ENCODE measurements at regions not wholly inside any gene's neighbourhood (a gene's known extent, or its start where the extent isn't known, plus 50 kb on each side); places are given as distances from the start of the nearest gene placed in this dataset.
"Not testable (repeated sequence)": the region's sequence is repeated elsewhere in the genome, so short reads cannot be mapped to it uniquely, and the experiment has no call there.

DNA sequence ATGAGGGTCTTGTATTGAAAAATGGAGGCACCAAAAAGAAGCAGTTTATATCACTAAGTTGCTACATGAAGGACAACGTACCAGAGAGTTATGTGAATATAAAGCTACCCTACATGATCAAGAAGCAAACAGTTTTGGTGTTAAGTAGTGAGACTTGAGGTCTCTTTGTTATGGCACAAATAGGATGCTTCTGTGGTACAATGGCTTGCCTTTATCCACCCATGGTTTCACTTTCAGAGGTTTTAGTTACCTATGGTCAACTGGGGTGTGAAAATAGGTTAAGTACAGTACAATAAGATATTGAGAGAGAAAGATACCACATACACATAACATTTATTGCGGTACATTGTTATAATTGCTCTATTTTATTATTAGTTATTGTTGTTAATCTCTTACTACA, 229.2 kb upstream of the SLIT2 start:
- H3K9ac ChIP-seq (ENCODE audit: low read depth, low read length) = no peak overlapping the region
- no peaks in the 10 kb centered on the region for H3K27me3 ChIP-seq (ENCODE audit: insufficient read depth, low read length)
- no peaks in the 10 kb centered on the region for H3K4me1 ChIP-seq (ENCODE audit: insufficient read depth, low read length)
- 0 out of 2 replicates have a peak, but pooled peaks cover 6% of the 10 kb centered on the region for H3K9me3 ChIP-seq (ENCODE audit: insufficient read depth, low read depth, low read length)
- H3K4me3 ChIP-seq (ENCODE audit: low read length) = no peak overlapping the region
- no peak overlapping the region for H3K27ac ChIP-seq (ENCODE audit: low read depth, low read length)
- WGBS = 100% methylated on average over 1 of the region's 2 CpGs
- no peaks in the 10 kb centered on the region for H3K36me3 ChIP-seq (ENCODE audit: insufficient read depth, low read length)

DNA sequence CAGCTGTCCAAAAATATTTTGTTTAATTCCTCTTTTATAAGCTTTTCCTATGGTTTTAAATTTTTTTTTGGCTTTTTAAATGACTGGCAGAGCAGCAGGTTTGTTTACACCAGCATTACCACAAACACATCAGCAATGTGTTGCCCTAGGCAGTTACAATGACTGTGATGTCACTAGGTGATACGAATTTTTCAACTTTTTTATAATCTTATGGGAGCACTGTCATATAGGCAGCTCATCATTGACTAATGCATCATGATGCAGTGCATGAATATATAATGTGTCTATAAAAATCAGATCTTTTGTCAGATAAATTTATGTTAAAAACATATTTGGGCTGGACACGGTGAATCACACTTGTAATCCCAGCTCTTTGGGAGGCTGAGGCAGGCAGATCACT, 231.6 kb upstream of the SLIT2 start:
- Histone ChIP-seq H3K27me3 (ENCODE audit: insufficient read depth, low read length) (no peaks in the 10 kb centered on the region), H3K36me3 (ENCODE audit: insufficient read depth, low read length) (no peaks in the 10 kb centered on the region), H3K9me3 (ENCODE audit: insufficient read depth, low read depth, low read length) (0 out of 2 replicates have a peak, but pooled peaks cover 6% of the 10 kb centered on the region), H3K4me1 (ENCODE audit: insufficient read depth, low read length) (no peaks in the 10 kb centered on the region), H3K4me3 (ENCODE audit: low read length) (no peak overlapping the region), H3K9ac (ENCODE audit: low read depth, low read length) (no peak overlapping the region), H3K27ac (ENCODE audit: low read depth, low read length) (no peak overlapping the region)
- WGBS = 96% methylated on average over 2 of the region's 2 CpGs

DNA sequence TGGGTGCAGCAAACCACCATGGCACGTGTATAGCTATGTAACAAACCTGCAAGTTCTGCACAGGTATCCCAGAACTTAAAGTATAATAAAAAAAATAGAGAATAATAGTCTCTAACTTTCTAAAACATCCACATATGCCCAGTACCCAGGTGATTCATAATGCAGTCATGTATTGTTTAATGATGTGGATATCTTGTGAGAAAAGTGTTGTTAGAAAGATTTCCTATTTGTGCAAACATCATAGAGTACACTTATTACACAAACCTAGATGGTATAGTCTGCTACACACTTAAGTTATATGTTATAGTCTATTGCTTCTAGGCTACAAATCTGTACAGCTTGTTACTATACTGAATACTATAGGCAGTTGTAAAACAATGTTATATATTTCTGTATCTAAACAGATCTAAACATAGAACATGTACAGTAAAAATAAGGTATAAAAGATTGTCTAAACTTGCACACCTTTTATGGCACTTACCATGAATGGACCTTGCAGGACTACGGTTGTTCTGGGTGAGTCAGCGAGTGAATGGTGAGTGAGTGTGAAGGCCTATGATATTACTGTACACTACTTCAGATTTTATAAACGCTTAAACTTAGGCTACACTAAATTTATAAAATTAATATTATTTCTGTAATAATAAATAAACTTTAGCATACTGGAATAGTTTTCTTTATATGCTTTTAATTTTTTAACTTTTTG, 232.2 kb upstream of the SLIT2 start:
- Histone ChIP-seq H3K27ac (ENCODE audit: low read depth, low read length) (no peak overlapping the region), H3K9me3 (ENCODE audit: insufficient read depth, low read depth, low read length) (0 out of 2 replicates have a peak, but pooled peaks cover 6% of the 10 kb centered on the region), H3K36me3 (ENCODE audit: insufficient read depth, low read length) (no peaks in the 10 kb centered on the region), H3K9ac (ENCODE audit: low read depth, low read length) (no peak overlapping the region), H3K4me1 (ENCODE audit: insufficient read depth, low read length) (no peaks in the 10 kb centered on the region), H3K27me3 (ENCODE audit: insufficient read depth, low read length) (no peaks in the 10 kb centered on the region), H3K4me3 (ENCODE audit: low read length) (no peak overlapping the region)
- 100% methylated on average over 1 of the region's 4 CpGs for WGBS

DNA sequence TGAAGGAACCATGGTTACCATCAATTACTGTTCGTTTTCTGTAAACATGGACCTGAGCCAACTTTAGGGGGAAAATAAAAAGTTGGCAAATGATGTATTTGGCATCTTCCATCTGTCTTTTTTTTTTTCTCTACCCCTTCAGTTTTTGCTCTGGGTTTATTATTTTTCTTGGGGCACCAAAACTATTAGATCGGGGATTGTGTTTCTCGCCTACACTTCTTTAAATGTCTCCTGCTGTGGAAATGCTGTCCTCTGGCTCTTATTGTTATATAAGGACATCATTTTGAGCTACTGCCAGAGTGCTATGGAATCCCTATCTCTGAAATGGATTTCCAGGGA, 234.0 kb upstream of the SLIT2 start:
- H3K4me1 ChIP-seq (ENCODE audit: insufficient read depth, low read length) = no peaks in the 10 kb centered on the region
- H3K4me3 ChIP-seq (ENCODE audit: low read length) = no peak overlapping the region
- 100% methylated on average over 3 of the region's 3 CpGs for WGBS
- H3K27ac ChIP-seq (ENCODE audit: low read depth, low read length) = no peak overlapping the region
- no peaks in the 10 kb centered on the region for H3K36me3 ChIP-seq (ENCODE audit: insufficient read depth, low read length)
- H3K9ac ChIP-seq (ENCODE audit: low read depth, low read length) = no peak overlapping the region
- H3K27me3 ChIP-seq (ENCODE audit: insufficient read depth, low read length) = no peaks in the 10 kb centered on the region
- H3K9me3 ChIP-seq (ENCODE audit: insufficient read depth, low read depth, low read length) = no peaks in the 10 kb centered on the region

DNA sequence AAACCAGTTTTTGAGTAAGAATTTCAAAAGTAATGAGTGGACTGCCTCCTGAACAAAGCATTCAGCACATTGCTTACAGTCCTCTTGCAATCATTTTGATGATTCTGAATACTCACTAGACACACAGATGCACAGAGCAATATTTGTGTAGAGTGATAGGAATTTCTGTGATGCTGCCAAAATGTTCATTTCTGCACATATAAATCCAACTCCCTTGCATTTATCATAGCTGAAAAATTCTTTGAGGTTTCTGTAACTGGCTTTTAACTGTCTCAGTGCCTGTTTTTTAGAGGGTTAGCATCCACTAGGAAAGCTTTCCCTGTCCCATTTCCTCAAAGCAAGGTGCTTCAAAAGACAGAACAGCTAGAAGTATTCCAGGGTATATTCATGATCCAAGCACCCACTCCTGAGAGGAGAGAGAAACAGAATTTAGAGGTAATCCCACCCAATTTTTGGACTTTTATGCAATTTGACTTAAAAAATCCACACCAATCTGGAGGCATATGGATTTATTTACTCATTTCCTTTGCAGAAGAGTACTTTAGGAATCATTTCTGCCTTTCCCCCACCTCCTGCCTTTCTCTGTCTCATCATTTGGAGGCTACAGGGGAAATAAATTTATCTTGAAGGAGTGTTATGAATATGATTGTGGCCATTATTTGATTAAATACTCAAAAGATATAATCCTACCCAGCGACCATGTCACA, 234.5 kb upstream of the SLIT2 start:
- H3K4me1 ChIP-seq (ENCODE audit: insufficient read depth, low read length) = no peaks in the 10 kb centered on the region
- no peaks in the 10 kb centered on the region for H3K36me3 ChIP-seq (ENCODE audit: insufficient read depth, low read length)
- WGBS = 88% methylated on average over 1 of the region's 1 CpG
- H3K4me3 ChIP-seq (ENCODE audit: low read length) = no peak overlapping the region
- H3K27me3 ChIP-seq (ENCODE audit: insufficient read depth, low read length) = no peaks in the 10 kb centered on the region
- no peak overlapping the region for H3K9ac ChIP-seq (ENCODE audit: low read depth, low read length)
- no peaks in the 10 kb centered on the region for H3K9me3 ChIP-seq (ENCODE audit: insufficient read depth, low read depth, low read length)
- no peak overlapping the region for H3K27ac ChIP-seq (ENCODE audit: low read depth, low read length)

DNA sequence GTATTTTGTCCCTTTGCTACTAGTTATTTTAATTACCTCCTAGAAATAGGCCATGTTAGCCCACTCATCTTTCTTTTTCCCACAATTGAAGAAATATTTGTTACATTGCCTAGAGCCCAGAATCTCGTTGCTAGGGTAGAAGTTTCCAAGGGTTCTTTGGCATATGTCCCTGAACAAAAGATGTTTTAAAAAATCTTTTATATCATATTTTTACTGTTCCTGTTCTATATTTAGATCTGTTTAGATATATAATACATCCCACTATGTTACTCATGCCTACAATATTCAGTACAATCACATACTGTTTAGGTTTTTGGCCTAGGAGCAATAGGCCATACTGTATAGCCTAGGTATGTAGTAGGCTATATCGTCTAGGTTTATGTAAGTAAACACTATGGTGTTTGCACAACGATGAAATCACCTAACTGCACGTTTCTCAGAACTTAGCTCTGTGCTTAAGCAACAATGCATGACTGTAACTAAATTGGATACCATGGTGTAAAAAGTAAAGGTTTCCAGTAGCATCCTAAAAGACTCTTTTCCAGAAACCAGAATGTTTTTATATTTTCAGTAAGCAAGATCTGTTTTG, 236.0 kb upstream of the SLIT2 start:
- Histone ChIP-seq H3K9ac (ENCODE audit: low read depth, low read length) (no peak overlapping the region), H3K4me3 (ENCODE audit: low read length) (no peak overlapping the region), H3K4me1 (ENCODE audit: insufficient read depth, low read length) (no peaks in the 10 kb centered on the region), H3K27me3 (ENCODE audit: insufficient read depth, low read length) (no peaks in the 10 kb centered on the region), H3K9me3 (ENCODE audit: insufficient read depth, low read depth, low read length) (no peaks in the 10 kb centered on the region), H3K27ac (ENCODE audit: low read depth, low read length) (no peak overlapping the region), H3K36me3 (ENCODE audit: insufficient read depth, low read length) (no peaks in the 10 kb centered on the region)
- 99% methylated on average over 3 of the region's 4 CpGs for WGBS

DNA sequence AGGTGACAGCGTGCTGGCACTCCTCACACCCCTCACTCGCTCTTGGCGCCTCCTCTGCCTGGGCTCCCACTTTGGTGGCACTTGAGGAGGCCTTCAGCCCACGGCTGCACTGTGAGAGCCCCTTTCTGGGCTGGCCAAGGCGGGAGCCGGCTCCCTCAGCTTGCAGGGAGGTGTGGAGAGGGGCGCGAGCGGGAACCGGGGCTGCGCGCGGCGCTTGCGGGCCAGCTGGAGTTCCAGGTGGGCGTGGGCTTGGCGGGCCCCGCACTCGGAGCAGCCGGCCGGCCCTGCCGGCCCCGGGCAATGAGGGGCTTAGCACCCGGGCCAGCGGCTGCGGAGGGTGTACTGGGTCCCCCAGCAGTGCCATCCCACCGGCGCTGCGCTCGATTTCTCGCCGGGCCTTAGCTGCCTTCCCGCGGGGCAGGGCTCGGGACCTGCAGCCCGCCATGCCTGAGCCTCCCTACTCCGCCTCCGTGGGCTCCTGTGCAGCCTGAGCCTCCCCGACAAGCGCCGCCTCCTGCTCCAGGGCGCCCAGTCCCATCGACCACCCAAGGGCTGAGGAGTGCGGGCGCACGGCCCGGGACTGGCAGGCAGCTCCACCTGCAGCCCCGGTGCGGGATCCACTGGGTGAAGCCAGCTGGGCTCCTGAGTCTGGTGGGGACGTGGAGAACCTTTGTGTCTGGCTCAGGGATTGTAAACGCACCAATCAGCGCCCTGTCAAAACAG, 247.7 kb upstream of the SLIT2 start:
- H3K27ac ChIP-seq (ENCODE audit: low read depth, low read length); H3K4me1 ChIP-seq (ENCODE audit: insufficient read depth, low read length); H3K27me3 ChIP-seq (ENCODE audit: insufficient read depth, low read length); H3K9me3 ChIP-seq (ENCODE audit: insufficient read depth, low read depth, low read length); H3K9ac ChIP-seq (ENCODE audit: low read depth, low read length); H3K36me3 ChIP-seq (ENCODE audit: insufficient read depth, low read length); H3K4me3 ChIP-seq (ENCODE audit: low read length): not testable (repeated sequence)
- 98% methylated on average over 52 of the region's 52 CpGs for WGBS

DNA sequence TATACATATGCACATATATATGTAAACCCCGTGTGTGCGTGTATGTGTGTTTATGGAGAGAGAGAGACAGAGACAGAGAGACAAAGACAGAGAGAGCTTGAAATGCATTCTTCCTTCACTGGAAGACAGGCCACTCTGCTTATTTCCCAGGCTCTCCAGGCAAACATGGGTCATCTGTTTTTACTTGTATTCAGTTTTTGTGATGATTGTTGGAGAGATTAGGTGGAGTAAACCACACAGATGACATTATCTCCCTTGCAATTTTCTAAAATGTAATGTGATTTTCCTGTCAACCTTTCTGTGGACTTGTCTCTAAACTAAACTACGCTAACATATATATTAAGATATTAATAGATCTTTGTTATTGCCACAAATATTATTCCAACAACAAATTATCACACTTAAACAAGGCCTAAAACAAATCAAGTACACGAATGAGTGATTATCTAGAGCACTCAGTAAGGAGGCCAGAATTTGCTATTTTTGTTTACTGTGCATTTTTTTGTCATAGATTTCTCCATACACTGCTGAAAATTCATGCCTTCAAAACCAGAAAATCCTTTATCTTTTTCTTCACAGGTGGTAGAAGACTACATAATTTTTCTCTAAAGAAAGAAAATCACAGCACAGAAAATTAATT, 251.8 kb upstream of the SLIT2 start:
- H3K4me3 ChIP-seq (ENCODE audit: low read length) = no peak overlapping the region
- H3K4me1 ChIP-seq (ENCODE audit: insufficient read depth, low read length) = no peaks in the 10 kb centered on the region
- no peak overlapping the region for H3K9ac ChIP-seq (ENCODE audit: low read depth, low read length)
- WGBS = 86% methylated on average over 3 of the region's 4 CpGs
- H3K27ac ChIP-seq (ENCODE audit: low read depth, low read length) = no peak overlapping the region
- H3K36me3 ChIP-seq (ENCODE audit: insufficient read depth, low read length) = no peaks in the 10 kb centered on the region
- H3K27me3 ChIP-seq (ENCODE audit: insufficient read depth, low read length) = no peaks in the 10 kb centered on the region
- no peaks in the 10 kb centered on the region for H3K9me3 ChIP-seq (ENCODE audit: insufficient read depth, low read depth, low read length)

DNA sequence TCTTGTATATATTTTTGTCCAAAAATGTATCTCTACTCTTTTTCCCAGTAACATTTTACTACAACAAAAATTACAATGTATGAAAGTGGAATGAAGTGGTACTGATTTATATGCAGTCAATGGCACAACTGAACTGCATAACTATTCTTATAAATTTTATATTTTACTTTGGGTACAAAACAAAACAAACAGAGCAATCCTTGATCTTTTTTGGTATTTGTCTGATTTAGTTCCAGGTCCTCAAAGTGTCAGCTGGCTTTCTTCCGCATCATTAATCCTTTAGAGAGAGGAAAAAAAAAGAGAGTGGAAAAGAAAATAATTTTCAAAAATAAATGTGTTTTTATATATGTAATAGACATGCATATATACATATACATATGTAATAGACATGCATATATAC, 252.4 kb upstream of the SLIT2 start:
- Histone ChIP-seq H3K27me3 (ENCODE audit: insufficient read depth, low read length) (no peaks in the 10 kb centered on the region), H3K4me3 (ENCODE audit: low read length) (no peak overlapping the region), H3K36me3 (ENCODE audit: insufficient read depth, low read length) (no peaks in the 10 kb centered on the region), H3K9ac (ENCODE audit: low read depth, low read length) (no peak overlapping the region), H3K27ac (ENCODE audit: low read depth, low read length) (no peak overlapping the region), H3K9me3 (ENCODE audit: insufficient read depth, low read depth, low read length) (no peaks in the 10 kb centered on the region), H3K4me1 (ENCODE audit: insufficient read depth, low read length) (no peaks in the 10 kb centered on the region)
- WGBS = 100% methylated on average over 1 of the region's 1 CpG

DNA sequence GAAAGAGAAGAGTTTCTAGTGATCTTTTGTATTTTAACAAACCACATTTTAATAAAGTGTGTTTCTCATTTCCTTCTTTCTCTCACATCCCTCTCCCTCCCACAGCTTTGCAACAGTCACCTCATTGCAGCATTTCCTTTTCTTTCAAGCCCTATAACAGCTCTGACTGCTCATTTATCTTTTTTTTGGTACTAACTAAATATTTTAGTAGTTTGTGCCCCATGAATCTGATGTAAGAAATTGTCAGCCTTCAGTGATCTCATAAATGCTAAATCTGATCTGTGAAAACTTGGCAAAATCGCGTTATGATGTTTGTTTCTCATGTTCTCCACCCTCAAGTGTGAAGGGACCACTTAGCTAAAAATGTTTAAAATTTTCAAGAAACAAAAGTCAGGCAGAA, 258.5 kb upstream of the SLIT2 start:
- Histone ChIP-seq H3K36me3 (ENCODE audit: insufficient read depth, low read length) (no peaks in the 10 kb centered on the region), H3K9ac (ENCODE audit: low read depth, low read length) (no peak overlapping the region), H3K27me3 (ENCODE audit: insufficient read depth, low read length) (no peaks in the 10 kb centered on the region), H3K4me3 (ENCODE audit: low read length) (no peak overlapping the region), H3K4me1 (ENCODE audit: insufficient read depth, low read length) (no peaks in the 10 kb centered on the region), H3K27ac (ENCODE audit: low read depth, low read length) (no peak overlapping the region), H3K9me3 (ENCODE audit: insufficient read depth, low read depth, low read length) (no peaks in the 10 kb centered on the region)
- 89% methylated on average over 2 of the region's 2 CpGs for WGBS

Measured in HUES64 (cell line).